ENCODE measurements at regions not wholly inside any gene's neighbourhood (a gene's known extent, or its start where the extent isn't known, plus 50 kb on each side); places are given as distances from the start of the nearest gene placed in this dataset.

GRCh38 chr16:59586331-59586730, 852.2 kb upstream of the GOT2 start:
- Histone ChIP-seq H3K4me2 (no peak overlapping the region), H3F3A (replicated peaks; ENCODE audit: insufficient read depth) (no peaks in the 10 kb centered on the region), H4K20me1 (ENCODE audit: insufficient read depth) (no peaks in the 10 kb centered on the region), H3K36me3 (replicated peaks in 1 of 2; ENCODE audit: control insufficient read depth in 1 of 2, insufficient read depth in 2 of 2, low read length in 1 of 2) (no peaks in the 10 kb centered on the region), H3K27me3 (ENCODE audit: insufficient read depth) (no peaks in the 10 kb centered on the region), H3K9me2 (no peaks in the 10 kb centered on the region), H3K27ac (ENCODE audit: low read depth in 2 of 2, low read length in 1 of 2) (no peak overlapping the region), H3K9me3 (no peaks in the 10 kb centered on the region), H3K9ac (no peak overlapping the region), H2AFZ (ENCODE audit: low read depth) (no peak overlapping the region), H3K79me2 (ENCODE audit: insufficient read depth) (no peaks in the 10 kb centered on the region), H3K4me3 (ENCODE audit: low read depth in 2 of 2, low read length in 1 of 2) (no peak overlapping the region), H3K4me1 (ENCODE audit: control insufficient read depth in 1 of 2, insufficient read depth in 2 of 2, low read depth in 1 of 2, low read length in 1 of 2) (no peaks in the 10 kb centered on the region)
- ChIA-PET POLR2A (interaction anchor here (0.6 kb wide), 1 partner anchor 574 kb away, joined by 7 read pairs; no protein-coding TSS in a partner anchor), CTCF (no interaction called here)
- TF ChIP-seq FOXM1 (IDR thresholded peaks at IDR 0.05; ENCODE audit: low read depth) (no peak), ZBTB33 (IDR thresholded peaks at IDR 0.05; ENCODE audit: borderline replicate concordance, low read depth) (no peak)
- no peak for DNase-seq
- WGBS (ENCODE audit: low lambda C conversion rate): 8% methylated on average over 1 of the region's 1 CpG

GRCh38 chr16:59574296-59574695, 840.2 kb upstream of the GOT2 start:
- Histone ChIP-seq H4K20me1 (ENCODE audit: insufficient read depth) (no peaks in the 10 kb centered on the region), H3K36me3 (replicated peaks in 1 of 2; ENCODE audit: control insufficient read depth in 1 of 2, insufficient read depth in 2 of 2, low read length in 1 of 2) (no peaks in the 10 kb centered on the region), H3F3A (replicated peaks; ENCODE audit: insufficient read depth) (no peaks in the 10 kb centered on the region), H3K9me2 (no peaks in the 10 kb centered on the region), H3K4me1 (ENCODE audit: control insufficient read depth in 1 of 2, insufficient read depth in 2 of 2, low read depth in 1 of 2, low read length in 1 of 2) (no peaks in the 10 kb centered on the region), H2AFZ (ENCODE audit: low read depth) (no peak overlapping the region), H3K4me2 (no peak overlapping the region), H3K4me3 (ENCODE audit: low read depth in 2 of 2, low read length in 1 of 2) (no peak overlapping the region), H3K27ac (ENCODE audit: low read depth in 2 of 2, low read length in 1 of 2) (no peak overlapping the region), H3K79me2 (ENCODE audit: insufficient read depth) (no peaks in the 10 kb centered on the region), H3K9ac (no peak overlapping the region), H3K9me3 (no peaks in the 10 kb centered on the region), H3K27me3 (ENCODE audit: insufficient read depth) (no peaks in the 10 kb centered on the region)
- no peak for TF ChIP-seq RAD21 (IDR thresholded peaks at IDR 0.05; ENCODE audit: low read length)
- TF ChIP-seq REST (IDR thresholded peaks at IDR 0.05; ENCODE audit: low read depth, low read length): no peak
- no peak for TF ChIP-seq ELF1 (IDR thresholded peaks at IDR 0.05)
- TF ChIP-seq MEF2A (IDR thresholded peaks at IDR 0.05; ENCODE audit: borderline replicate concordance, low read depth): no peak
- ChIA-PET POLR2A (no interaction called here), CTCF (no interaction called here)
- 54% methylated on average over 1 of the region's 1 CpG for WGBS (ENCODE audit: low lambda C conversion rate)
- DNase-seq: no peak

All from SK-N-SH (cell line).